GM21717 (cell line): ENCODE measurements at regions not wholly inside any gene's neighbourhood (a gene's known extent, or its start where the extent isn't known, plus 50 kb on each side); places are given as distances from the start of the nearest gene placed in this dataset.

Source experiments
- ATAC-seq: cut with Tn5 transposase; IDR thresholded peaks from one replicate; pipeline ENCODE4 v1.9.1; 2021; ENCODE audit warnings: mild to moderate bottlenecking, moderate library complexity; ENCODE audit not compliant: unreplicated experiment

DNA sequence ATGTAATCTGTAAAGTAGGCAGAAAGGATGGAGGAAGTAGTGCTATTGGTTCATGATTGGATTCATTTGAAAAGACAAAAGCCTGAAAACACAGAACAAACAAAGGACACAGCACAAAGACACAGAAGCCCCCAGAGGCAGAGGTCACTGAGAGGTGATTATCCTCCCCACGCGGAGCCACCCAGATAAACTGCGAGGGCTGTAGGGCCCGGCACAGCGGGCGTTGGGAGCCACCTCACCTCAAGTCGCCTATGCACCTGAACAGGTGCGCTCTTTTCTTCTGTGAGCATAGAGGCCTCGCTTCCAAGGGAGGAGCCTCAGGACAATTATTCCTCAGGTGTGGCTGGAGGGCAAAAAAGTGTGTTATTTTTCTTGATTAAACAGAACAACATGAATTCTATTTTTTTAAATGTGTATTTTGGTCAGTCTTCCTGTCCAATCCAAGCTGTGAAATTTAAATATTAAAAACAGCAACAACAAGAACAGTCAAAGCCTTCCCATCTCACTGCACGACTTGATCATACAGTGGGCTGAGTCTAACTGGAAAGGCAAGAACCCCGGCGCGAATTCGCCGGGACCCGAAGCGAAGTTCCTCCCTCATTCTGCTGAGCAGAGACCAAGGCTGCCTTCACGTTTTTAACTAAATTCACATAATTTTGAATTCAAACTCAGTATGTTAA, 205.3 kb downstream of the THBS2 start:
- no peak for ATAC-seq

DNA sequence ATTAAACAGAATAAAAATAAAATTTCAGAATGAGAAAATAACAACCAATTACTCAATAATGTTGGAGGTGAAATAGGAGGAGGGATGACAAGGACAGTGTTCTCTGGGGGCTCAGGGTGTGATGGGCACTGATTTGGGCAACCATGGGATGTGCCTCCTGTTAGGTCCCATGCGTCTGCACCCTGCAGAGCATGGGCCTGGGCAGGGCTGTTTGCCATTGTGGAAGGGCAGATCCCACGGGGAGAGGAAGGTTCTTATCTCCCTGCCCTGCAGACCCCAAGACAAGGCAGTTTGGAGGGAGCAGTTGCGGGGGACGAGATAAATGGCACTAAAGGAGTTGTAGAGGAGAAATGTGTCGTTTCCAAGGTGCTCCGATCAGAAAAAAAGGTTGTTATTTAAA, 206.3 kb downstream of the THBS2 start:
- no peak for ATAC-seq

DNA sequence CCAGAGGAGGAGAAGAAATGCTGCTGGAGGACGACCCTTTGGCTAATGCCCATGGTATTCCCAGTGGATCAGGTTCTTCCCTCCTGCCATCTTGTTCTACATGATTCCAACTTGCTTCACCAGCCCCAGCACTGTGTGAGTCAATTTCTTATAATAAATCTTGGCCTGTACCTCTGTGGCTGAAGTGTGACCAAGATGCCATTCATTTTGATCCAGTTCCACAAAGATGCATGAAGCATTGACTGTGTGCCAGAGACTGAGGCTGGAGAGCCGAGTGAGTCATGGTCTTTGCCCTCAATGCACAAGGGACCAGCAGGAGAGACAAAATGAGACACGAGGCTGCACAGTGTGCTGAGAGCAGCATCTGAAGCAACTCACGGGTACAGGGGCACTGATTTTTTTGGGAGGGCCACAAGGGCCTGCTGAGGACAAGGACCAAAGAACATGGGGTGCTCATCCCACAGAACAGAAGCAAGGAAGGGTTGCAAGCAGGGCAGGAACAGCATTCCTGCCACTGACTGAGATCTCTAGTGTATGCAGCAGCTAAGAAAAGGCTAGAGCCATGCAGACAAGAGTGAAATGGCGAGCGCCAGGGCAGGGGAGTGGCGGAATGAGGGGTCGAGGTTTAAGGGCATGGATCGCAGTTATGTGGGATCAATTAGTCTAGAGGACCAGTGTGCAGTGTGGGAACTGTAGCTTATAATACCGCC, 207.0 kb downstream of the THBS2 start:
- no peak for ATAC-seq

GRCh38 chr6:169046021-169046420, 207.6 kb downstream of the THBS2 start:
- no peak for ATAC-seq

DNA sequence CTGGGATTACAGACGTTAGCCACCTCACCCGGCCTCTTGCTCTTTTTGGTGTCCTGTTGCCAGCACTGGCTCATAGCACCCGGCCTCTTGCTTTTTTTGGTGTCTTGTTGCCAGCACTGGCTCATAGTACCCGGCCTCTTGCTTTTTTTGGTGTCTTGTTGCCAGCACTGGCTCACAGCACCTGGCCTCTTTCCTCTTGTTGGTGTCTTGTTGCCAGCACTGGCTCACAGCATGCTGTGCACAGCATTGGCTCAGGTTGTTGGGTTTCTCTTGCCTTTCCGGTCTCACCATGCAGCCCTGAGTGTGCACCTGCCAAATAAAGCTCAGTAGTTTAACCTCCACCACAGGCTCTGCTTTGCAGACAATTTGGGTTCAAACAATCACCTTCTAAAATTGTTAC, 208.2 kb downstream of the THBS2 start:
- ATAC-seq, result no peak

GRCh38 chr6:169044381-169045230, 209.0 kb downstream of the THBS2 start:
- ATAC-seq, result no peak

DNA sequence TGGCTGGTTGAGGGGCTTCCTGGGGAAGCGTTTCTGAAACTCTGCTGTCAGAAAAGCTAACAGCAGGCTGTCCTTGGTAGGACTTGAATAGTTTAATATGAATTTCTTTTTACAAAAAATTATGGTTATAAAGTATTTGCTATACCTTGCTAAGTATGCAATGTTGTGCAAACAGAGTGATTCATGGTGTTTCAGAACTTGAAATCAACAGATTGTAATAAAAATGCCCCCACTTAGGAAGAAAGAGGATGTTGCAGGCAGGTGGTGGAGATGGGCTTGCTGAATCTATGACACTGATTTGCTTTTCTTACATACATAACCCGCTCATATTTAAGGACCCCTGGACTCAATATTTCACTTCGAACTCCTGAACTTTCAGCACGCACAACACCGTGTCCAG, 211.6 kb downstream of the THBS2 start:
- ATAC-seq, result no peak

DNA sequence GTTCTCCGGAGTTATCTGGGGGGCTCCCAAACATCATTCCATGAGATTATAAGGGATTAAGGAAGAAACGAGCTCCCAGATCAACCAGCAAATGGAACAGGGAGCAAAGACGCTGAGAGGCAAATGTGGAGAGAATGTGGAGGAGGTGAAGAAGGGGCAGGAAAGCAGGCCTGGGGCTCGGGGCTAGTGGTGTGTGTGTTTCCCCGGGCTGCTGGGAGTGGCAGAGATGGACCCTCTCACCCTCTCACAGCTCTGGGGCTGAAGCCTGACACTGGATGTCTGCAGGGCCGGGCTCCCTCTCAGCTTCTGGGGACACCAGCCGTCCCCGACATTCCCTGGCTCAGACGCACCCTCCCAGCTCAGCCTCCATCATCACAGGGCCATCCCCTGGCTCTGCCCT, 212.6 kb downstream of the THBS2 start:
- ATAC-seq, result no peak

- no peak for ATAC-seq
Observed at GRCh38 chr6:169038691-169039090, 215.0 kb downstream of the THBS2 start.

DNA sequence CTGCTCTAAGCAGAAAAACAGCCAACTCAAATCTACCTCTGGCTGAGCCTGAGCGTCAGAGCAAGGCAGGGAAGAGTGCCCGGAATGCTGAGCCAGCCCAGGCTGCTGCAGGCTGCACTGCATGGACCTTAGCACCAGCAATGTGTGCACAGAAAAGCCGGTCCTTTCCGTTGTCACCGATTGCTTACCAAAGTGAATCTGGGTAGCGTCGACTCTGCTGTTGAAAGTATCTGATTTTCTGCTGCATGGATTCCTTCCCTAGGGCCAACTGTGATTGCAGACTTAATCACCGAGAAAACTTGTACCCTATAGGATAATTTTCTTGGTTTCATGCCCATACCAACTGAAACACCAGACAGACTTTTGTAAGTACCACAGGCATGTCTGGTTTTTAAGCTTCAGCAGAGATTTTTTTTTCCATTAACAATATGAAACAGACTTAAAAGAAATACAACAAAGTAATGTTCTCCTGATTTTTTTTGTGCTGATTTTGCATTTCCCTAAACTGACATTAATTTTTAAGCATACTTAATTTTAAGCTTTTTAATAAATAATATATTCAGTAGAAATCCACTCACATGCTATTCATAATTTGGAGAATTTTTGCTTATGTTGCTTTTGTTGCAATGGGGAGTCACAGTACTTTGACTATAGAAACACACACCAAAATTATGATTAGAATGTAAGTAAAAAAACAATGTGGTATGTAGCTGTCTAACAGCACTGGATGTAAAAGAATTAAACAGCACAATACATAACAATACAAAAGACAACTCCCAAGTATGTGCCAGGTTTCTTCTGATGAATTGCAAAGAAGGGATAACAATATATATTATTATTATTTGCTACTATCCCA, 218.0 kb downstream of the THBS2 start:
- ATAC-seq, result no peak

DNA sequence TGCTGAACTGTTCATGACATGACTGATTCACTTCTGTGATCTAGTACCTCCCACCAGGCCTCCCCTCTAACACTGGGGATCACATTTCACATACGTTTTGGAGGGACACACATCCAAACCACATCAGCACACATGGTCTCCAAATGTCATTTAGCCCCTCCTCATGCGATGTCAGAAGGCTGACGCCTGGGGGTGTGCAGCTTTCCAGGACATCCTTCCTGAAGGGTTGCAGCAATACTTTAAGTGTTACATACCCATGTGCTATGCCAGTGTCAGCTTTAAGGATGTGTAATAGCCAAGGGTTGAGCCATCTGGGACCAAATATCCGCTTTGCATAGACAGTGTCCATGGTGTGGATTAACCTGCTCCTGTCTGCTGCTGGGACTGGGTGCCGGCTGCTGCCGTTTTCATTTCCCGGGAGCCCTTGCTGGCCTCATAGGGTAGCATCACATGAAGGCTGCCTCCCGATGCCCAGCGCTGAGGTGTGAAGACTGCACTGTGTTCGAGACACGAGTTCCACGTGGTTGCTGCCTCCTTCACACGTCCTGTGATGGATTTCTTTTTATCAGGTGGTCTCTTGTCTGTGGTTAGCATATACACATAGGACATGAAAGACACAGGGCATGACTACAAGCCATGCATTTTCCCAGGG, 219.0 kb downstream of the THBS2 start:
- no peak for ATAC-seq

DNA sequence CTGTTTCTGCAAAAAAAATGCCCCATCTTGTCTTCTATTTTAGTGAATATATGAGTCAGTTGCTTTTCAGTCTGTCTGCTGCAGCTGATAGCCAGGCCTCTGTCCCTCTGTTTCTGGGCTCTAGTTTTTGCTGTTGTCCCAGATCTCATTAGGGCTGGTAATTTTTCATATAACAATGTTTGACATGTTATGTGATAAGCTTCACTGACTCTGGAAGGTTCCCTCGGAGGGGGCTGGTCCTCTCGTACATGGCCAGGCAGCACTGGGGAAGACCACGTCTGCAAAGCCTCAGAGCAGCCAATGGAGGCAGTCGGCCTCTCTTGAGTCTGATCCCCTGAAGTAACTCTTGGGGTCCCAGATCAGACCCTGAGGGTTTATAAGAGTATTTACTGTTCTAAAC, 223.8 kb downstream of the THBS2 start:
- no peak for ATAC-seq

GRCh38 chr6:169028343-169028742, 225.3 kb downstream of the THBS2 start:
- ATAC-seq, result no peak

DNA sequence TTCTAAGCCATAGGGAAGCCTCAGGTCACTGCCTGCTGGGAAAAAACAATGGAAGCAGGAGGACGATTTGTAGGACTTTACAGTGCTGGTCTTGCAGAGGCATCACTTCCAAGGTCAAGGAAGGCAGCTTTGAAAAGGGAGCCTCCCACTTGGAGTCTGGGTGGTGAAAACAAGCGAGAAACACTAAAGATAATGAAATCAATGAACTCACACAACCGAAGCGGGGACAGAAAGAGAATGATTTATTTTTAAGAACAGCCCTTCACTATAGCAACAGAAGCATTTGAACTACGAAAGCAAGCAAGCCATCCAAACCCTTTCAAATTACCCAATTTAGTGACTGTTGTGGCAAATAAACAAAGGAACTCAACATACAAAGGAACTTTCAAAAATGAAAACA, 227.5 kb downstream of the THBS2 start:
- ATAC-seq, result no peak

DNA sequence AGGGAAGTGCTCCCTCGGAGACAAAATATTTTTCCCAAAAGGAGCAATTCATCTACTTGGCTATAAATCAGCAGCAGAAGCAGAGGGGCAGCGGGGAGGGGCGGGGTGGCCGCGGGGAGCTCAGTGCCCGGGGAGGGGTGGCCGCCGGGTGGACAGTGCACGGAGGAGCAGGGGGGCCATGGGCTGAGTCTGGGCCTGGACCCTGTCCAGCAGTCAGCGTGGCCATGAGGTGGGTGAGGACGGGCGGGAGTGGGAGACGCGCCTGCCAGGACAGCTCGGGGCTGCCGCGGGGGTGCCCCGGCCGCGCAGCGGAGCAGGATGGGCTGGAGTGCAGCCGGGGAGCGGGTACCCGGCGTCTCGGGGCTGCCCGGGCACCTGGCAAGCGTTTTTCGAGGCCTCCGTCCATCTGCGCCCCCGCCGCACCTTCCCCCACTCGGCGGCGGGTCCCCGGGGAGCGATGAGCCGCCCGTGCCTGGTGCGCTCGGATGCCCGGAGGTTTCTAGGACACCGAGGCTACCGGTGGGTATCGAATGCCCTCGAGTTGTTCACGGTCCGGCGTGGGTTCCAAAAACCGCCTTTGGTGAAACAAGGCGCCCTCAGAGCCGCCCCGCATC, 229.5 kb downstream of the THBS2 start:
- ATAC-seq, result no peak

GRCh38 chr6:169023161-169023874, 230.3 kb downstream of the THBS2 start:
- no peak for ATAC-seq

- ATAC-seq, result no peak
Observed at GRCh38 chr6:169022079-169022478, 231.6 kb downstream of the THBS2 start.

- no peak for ATAC-seq
Observed at GRCh38 chr6:169020821-169021220, 232.8 kb downstream of the THBS2 start.

DNA sequence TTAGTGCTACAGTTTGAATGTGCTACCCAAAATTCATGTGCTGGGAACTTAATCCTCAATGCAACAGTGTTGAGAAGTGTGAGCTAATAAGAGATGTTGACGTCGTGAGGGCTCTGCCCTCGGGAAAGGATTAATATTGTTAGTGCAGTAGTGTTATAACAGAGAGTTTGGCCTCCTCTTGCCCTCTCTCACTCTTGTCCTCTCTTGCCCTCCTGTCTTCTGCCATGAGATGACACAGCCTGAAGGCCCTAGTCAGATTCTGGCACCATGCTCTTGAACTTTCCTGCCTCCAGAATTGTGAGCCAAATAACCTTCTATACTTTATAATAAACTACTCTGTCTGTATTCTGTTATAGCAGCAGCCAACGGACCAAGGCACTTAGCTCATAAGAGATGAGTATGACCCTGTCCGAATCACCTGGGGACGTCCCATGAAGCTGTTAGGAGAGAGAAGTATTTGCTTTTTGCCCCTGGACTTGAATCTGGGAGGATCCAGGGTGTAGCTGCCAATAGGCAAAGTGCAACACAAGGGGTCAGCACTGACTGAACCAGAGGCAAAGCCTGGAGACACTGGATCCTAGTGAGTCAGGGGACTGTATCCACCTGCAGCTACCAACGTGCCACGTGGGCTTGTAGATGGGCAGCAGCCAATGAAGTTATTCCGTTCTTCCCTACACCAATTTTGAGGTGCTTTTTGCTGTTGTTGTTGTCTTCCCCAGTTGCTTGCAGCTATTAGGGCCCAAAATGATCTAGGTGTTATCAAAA, 233.7 kb downstream of the THBS2 start:
- ATAC-seq, result no peak
